ENCODE measurements at regions not wholly inside any gene's neighbourhood (a gene's known extent, or its start where the extent isn't known, plus 50 kb on each side); places are given as distances from the start of the nearest gene placed in this dataset.

- no peak for DNase-seq
Measured at GRCh38 chr15:96733721-96734120, 403.2 kb downstream of the NR2F2 start.

GRCh38 chr15:96735632-96736240 lies 405.2 kb downstream of the NR2F2 start:
- no peak for DNase-seq

GRCh38 chr15:96736384-96736783 lies 405.9 kb downstream of the NR2F2 start:
- DNase-seq, result no peak

DNA sequence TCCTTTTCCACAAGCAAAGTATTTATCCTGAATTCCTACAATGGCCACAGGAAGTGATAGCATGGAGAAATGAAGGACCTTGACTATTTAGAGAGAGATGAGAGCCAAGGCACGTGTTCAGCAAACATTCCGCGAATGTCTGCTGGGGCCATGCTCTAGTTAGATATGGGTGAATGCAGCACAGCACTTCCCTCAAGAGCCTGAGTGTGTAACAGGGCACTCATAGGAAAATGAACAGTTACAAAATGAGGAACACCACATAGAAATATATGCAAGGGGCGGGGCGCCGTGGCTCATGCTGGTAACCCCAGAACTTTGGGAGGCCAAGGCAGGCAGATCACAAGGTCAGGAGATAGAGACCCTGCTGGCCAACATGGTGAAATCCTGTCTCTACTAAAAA lies 406.9 kb downstream of the NR2F2 start:
- DNase-seq, result no peak

DNA sequence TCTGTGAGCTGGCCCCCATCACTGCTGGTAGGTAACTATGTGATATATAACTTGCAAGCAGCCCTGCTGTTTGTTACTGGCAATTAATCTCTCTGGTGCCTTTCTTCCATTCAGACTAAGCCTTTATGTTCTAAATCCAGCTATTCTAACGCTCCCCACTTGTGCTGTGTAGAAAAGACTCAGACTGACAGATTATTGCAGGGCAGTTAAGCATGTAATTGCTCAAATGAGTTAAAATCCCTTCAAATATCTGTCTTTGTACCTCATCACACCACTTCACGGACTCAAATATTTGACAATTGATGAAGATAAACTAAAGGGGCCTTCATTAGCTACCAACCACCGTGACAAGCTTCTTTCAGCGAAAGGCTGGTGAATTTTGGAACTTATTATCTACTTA lies 416.2 kb downstream of the NR2F2 start:
- no peak for DNase-seq

- DNase-seq, result no peak
Measured at GRCh38 chr15:96747291-96747690, 416.8 kb downstream of the NR2F2 start.

GRCh38 chr15:96750361-96750760 lies 419.9 kb downstream of the NR2F2 start:
- DNase-seq, result no peak

GRCh38 chr15:96756146-96756545 lies 425.6 kb downstream of the NR2F2 start:
- no peak for DNase-seq

- no peak for DNase-seq
Measured at GRCh38 chr15:96756656-96757055, 426.2 kb downstream of the NR2F2 start.

DNA sequence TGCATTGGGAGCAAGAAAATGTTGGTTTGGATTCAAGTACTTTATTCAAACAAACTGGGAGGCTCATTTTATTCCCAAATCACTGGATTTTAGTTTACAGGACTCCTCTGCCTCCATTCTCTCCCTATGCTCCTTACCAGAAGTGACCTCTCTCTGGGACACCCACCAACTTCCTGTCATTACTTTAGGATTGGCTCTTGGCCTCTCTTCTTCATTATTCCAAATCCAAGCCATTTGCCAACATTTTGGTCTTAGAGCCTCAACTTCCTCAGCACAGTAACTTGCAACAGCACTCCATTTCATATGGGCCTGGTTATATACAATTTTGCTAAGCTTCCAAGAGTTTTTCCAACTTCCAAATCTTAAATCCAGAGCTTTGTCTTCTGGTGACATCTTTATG lies 432.1 kb downstream of the NR2F2 start:
- DNase-seq, result no peak

GRCh38 chr15:96764501-96764900 lies 434.0 kb downstream of the NR2F2 start:
- DNase-seq, result no peak

GRCh38 chr15:96764946-96765345 lies 434.4 kb downstream of the NR2F2 start:
- DNase-seq, result no peak

DNA sequence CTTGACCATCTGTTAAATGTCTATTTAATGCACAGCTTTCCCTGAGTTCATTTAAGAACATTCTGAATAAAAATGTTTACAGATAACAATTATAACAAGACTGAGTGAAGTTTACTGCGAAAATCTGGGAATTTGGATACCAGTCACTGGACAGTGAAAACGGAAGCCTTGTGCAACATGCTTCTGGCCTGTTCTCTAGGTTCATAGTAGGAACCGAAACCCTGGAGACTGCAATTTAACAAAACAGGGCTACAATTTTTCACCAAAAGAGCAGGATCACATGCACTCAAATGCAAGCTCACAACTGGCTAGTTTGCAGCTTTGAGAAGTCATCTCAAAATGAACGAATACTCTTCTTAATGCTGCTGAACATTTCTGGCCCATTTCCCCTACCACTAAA lies 435.9 kb downstream of the NR2F2 start:
- no peak for DNase-seq

GRCh38 chr15:96767703-96768434 lies 437.4 kb downstream of the NR2F2 start:
- DNase-seq, result no peak

- DNase-seq, result no peak
Measured at GRCh38 chr15:96768435-96768789, 437.9 kb downstream of the NR2F2 start.

DNA sequence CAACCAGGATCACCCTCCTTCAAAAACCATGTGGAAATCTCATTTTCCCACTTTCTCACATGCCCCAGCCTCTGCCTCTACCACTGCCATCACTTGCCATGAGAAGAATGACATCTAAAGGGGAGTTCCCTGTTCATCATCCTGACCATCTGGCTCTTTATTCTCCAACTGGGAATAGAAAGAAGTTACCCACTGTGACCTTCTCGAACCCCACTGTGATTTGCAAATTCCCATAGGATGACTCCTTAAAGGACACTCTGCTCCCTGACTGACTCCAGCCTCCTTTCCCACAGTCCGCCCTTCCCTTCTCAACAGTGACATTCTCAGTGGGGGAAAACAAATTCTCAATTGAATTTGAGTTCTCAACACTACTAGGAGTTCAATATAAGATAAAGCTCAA lies 440.5 kb downstream of the NR2F2 start:
- no peak for DNase-seq

- DNase-seq, result no peak
Measured at GRCh38 chr15:96774216-96774615, 443.7 kb downstream of the NR2F2 start.

DNA sequence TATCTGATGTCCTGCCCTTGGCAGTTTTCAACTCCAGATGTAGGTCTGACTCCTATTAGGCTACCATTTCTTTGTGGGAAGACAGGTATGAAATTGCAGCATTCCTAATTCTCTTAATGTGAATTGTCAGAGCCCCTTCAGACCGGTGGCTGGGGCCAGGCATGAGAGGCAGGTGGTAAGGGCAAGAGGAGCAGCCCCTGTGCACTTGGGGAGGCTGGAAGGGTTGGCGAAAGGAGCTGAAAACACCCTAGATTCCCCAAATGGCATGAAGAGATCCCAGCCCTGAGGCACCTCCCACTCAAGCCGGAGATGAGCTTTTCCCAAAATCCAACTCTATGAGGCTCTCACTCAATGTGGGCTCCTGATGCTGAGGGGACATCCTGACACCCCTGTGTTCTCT lies 453.2 kb downstream of the NR2F2 start:
- DNase-seq, result no peak

GRCh38 chr15:96790004-96790403 lies 459.5 kb downstream of the NR2F2 start:
- peak in 6 of 56 donors; percentile 0 to 10 (median 4) for DNase-seq

DNA sequence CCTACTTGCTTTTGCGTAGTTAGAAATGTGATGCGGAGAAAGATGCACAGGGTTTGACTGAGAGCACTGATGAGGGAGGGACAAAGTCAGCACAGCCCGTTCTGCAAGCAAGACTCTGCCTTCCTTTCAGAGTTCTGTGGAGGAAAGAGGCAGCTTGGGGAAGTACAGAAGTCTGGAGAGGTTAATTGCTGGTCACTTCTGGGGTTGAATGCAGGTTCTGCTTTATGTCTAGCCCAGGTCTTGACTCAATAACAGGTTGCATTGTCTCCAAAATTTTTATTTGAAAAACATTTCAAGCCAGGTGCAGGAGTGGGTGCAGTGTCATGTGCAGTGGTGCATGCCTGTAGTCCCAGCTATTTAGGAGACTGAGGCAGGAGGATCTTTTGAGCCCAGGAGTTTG lies 461.7 kb downstream of the NR2F2 start:
- DNase-seq, result no peak

DNA sequence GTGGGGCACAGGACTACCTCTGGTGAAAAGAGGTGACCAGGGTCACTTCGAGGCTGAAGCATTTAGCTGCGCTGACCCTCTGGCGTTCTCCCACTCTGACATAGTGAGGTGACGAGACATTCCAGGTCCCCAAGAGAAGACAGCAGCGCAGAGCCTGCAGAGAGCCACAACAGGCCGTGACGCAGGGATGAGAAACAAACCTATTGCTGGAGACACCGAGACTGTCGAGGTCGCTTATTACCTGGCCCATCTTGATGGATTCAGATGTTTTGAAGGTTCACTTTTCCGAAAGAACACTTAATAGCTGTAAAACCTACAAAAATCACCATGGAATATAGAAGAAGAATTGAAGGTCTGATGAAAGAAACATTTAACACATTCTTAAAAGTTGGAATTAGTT lies 466.3 kb downstream of the NR2F2 start:
- no peak for DNase-seq

- no peak for DNase-seq
Measured at GRCh38 chr15:96801576-96802150, 471.2 kb downstream of the NR2F2 start.

- DNase-seq, result no peak
Measured at GRCh38 chr15:96802611-96803255, 472.2 kb downstream of the NR2F2 start.

Measured in nucleus accumbens (tissue), 56 donors.